H1 (cell line): ENCODE measurements at regions not wholly inside any gene's neighbourhood (a gene's known extent, or its start where the extent isn't known, plus 50 kb on each side); places are given as distances from the start of the nearest gene placed in this dataset.

ENCODE experiments used
- BCL11A ChIP-seq, 2 experiments: IDR thresholded peaks; one replicate each; pipeline ENCODE4 v1.6.1; 2011; ENCODE audit warnings: low read depth in 2 of 2, low read length in 2 of 2, mild to moderate bottlenecking in 2 of 2
- CREB1 ChIP-seq: IDR thresholded peaks from 2 replicates; pipeline ENCODE4 v1.6.1; 2012; ENCODE audit warnings: inconsistent platforms
- EZH2 ChIP-seq: fragments of 200-600 bp; sonication (generic); IDR thresholded peaks from 2 replicates; pipeline ENCODE4 v1.7.1; 2012; ENCODE audit warnings: low read depth, mild to moderate bottlenecking, moderate library complexity, low read length, inconsistent platforms; ENCODE audit not compliant: severe bottlenecking
- HDAC2 ChIP-seq, 2 experiments: fragments of 300-600 bp in 1 of 2; sonication (generic) in 1 of 2; IDR thresholded peaks; 2 replicates each; pipeline ENCODE4 v1.6.1; 2011 to 2012; ENCODE audit warnings: low read depth in 2 of 2, low read length in 2 of 2, mild to moderate bottlenecking in 2 of 2, moderate library complexity in 2 of 2, borderline replicate concordance in 1 of 2, inconsistent platforms in 1 of 2
- POU5F1 ChIP-seq: IDR thresholded peaks from 2 replicates; pipeline ENCODE4 v1.6.1; 2011; ENCODE audit warnings: low read depth, mild to moderate bottlenecking, low read length, moderate library complexity
- SIN3A ChIP-seq, 2 experiments: IDR thresholded peaks in 1 of 2; conservative IDR thresholded peaks in 1 of 2; 2 replicates each; pipeline ENCODE4 v1.6.1; 2011 to 2012; ENCODE audit warnings: low read length in 2 of 2, improper control_type of control experiment in 1 of 2, low read depth in 1 of 2, mild to moderate bottlenecking in 1 of 2
- SP4 ChIP-seq: IDR thresholded peaks from 2 replicates; pipeline ENCODE4 v1.6.1; 2012; ENCODE audit warnings: low read length, inconsistent platforms
- SUZ12 ChIP-seq: fragments of 200-600 bp; sonication (generic); IDR thresholded peaks from 2 replicates; pipeline ENCODE4 v1.6.1; 2012; ENCODE audit warnings: mild to moderate bottlenecking, inconsistent platforms, low read length, moderate library complexity, mixed read lengths
- TCF12 ChIP-seq: IDR thresholded peaks from 2 replicates; pipeline ENCODE4 v1.6.1; 2011; ENCODE audit warnings: low read depth, mild to moderate bottlenecking, low read length
- TF ChIP-seq, protein P1 (sequence below): fragments of 300-600 bp; sonication (generic); IDR thresholded peaks from 2 replicates; pipeline ENCODE4 v1.7.1; 2012; ENCODE audit warnings: low read length, moderate library complexity, mild to moderate bottlenecking, inconsistent platforms; ENCODE audit not compliant: insufficient replicate concordance
- TF ChIP-seq, protein P2 (sequence below): IDR thresholded peaks from 2 replicates; pipeline ENCODE4 v1.6.1; 2011; ENCODE audit warnings: low read length, improper control_type of control experiment

DNA sequence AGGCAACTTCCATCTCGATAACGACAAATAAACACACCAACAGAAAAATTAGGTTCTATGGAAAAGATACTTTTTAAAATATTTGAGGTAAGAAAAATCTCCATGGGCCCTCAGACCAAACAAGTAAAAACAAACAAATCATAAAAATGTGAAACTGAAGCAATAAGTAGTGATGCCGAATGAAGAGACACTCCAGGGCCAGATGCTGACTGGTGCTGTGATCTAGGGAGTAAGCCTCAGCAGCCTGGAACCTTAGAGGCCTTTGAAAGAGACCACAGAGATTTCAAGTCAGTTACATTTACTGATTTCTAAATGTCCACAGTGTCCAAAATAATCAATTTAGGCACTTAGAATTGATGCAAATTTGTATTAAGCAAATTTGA is 1144.7 kb downstream of the CNTNAP5 start (continued):
- TF ChIP-seq, protein P1, sequence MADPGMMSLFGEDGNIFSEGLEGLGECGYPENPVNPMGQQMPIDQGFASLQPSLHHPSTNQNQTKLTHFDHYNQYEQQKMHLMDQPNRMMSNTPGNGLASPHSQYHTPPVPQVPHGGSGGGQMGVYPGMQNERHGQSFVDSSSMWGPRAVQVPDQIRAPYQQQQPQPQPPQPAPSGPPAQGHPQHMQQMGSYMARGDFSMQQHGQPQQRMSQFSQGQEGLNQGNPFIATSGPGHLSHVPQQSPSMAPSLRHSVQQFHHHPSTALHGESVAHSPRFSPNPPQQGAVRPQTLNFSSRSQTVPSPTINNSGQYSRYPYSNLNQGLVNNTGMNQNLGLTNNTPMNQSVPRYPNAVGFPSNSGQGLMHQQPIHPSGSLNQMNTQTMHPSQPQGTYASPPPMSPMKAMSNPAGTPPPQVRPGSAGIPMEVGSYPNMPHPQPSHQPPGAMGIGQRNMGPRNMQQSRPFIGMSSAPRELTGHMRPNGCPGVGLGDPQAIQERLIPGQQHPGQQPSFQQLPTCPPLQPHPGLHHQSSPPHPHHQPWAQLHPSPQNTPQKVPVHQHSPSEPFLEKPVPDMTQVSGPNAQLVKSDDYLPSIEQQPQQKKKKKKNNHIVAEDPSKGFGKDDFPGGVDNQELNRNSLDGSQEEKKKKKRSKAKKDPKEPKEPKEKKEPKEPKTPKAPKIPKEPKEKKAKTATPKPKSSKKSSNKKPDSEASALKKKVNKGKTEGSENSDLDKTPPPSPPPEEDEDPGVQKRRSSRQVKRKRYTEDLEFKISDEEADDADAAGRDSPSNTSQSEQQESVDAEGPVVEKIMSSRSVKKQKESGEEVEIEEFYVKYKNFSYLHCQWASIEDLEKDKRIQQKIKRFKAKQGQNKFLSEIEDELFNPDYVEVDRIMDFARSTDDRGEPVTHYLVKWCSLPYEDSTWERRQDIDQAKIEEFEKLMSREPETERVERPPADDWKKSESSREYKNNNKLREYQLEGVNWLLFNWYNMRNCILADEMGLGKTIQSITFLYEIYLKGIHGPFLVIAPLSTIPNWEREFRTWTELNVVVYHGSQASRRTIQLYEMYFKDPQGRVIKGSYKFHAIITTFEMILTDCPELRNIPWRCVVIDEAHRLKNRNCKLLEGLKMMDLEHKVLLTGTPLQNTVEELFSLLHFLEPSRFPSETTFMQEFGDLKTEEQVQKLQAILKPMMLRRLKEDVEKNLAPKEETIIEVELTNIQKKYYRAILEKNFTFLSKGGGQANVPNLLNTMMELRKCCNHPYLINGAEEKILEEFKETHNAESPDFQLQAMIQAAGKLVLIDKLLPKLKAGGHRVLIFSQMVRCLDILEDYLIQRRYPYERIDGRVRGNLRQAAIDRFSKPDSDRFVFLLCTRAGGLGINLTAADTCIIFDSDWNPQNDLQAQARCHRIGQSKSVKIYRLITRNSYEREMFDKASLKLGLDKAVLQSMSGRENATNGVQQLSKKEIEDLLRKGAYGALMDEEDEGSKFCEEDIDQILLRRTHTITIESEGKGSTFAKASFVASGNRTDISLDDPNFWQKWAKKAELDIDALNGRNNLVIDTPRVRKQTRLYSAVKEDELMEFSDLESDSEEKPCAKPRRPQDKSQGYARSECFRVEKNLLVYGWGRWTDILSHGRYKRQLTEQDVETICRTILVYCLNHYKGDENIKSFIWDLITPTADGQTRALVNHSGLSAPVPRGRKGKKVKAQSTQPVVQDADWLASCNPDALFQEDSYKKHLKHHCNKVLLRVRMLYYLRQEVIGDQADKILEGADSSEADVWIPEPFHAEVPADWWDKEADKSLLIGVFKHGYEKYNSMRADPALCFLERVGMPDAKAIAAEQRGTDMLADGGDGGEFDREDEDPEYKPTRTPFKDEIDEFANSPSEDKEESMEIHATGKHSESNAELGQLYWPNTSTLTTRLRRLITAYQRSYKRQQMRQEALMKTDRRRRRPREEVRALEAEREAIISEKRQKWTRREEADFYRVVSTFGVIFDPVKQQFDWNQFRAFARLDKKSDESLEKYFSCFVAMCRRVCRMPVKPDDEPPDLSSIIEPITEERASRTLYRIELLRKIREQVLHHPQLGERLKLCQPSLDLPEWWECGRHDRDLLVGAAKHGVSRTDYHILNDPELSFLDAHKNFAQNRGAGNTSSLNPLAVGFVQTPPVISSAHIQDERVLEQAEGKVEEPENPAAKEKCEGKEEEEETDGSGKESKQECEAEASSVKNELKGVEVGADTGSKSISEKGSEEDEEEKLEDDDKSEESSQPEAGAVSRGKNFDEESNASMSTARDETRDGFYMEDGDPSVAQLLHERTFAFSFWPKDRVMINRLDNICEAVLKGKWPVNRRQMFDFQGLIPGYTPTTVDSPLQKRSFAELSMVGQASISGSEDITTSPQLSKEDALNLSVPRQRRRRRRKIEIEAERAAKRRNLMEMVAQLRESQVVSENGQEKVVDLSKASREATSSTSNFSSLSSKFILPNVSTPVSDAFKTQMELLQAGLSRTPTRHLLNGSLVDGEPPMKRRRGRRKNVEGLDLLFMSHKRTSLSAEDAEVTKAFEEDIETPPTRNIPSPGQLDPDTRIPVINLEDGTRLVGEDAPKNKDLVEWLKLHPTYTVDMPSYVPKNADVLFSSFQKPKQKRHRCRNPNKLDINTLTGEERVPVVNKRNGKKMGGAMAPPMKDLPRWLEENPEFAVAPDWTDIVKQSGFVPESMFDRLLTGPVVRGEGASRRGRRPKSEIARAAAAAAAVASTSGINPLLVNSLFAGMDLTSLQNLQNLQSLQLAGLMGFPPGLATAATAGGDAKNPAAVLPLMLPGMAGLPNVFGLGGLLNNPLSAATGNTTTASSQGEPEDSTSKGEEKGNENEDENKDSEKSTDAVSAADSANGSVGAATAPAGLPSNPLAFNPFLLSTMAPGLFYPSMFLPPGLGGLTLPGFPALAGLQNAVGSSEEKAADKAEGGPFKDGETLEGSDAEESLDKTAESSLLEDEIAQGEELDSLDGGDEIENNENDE = no peak
- TF ChIP-seq EZH2 = no peak
- TF ChIP-seq, protein P2, sequence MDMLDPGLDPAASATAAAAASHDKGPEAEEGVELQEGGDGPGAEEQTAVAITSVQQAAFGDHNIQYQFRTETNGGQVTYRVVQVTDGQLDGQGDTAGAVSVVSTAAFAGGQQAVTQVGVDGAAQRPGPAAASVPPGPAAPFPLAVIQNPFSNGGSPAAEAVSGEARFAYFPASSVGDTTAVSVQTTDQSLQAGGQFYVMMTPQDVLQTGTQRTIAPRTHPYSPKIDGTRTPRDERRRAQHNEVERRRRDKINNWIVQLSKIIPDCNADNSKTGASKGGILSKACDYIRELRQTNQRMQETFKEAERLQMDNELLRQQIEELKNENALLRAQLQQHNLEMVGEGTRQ = no peak
- TF ChIP-seq SP4 = no peak
- TF ChIP-seq TCF12 = no peak
- TF ChIP-seq HDAC2 (IDR thresholded peaks at IDR 0.05; ENCODE audit: borderline replicate concordance in 1 of 2, low read depth in 2 of 2, low read length in 2 of 2) = no peak
- no peak for TF ChIP-seq SIN3A (conservative IDR thresholded peaks at IDR 0.05 in 1 of 2, IDR thresholded peaks at IDR 0.05 in 1 of 2; ENCODE audit: low read depth in 1 of 2, low read length in 2 of 2)
- TF ChIP-seq SUZ12 = no peak
- no peak for TF ChIP-seq POU5F1
- TF ChIP-seq BCL11A (IDR thresholded peaks at IDR 0.05; ENCODE audit: low read depth in 2 of 2, low read length in 2 of 2) = no peak
- TF ChIP-seq CREB1 = no peak
